ENCODE measurements at regions not wholly inside any gene's neighbourhood (a gene's known extent, or its start where the extent isn't known, plus 50 kb on each side); places are given as distances from the start of the nearest gene placed in this dataset.
A peak's percentile ranks its signal among the peaks of the same experiment; 100 is the strongest.

DNA sequence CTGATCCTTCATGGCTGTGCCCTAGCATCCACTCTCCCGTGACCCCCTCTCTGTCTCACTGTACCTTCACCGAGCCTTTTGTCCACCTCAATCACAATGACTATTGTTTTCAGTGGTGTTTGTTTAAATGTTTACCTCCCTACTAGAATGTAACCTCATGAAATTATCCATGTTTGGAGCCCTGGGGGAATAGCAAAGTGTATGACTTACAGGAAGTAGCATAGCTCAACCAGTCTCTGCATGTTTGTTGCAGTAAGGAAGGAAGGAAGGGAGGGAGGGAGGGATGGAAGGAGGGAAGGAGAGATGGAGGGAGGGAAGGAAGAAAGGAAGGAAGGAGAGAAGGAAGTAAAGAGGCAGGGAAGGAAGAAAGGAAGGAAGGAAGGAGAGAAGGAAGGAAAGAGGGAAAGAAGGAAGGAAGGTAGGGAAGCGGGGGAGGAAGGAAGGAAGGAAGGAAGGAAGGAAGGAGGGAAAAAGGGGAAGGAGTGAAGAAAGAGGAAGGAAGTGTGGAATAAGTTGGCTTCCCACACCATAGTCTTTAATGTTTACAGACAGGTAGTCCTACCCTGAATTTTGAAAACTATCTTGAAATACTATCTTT, 421.4 kb downstream of the COG6 start:
- peaks cover 3% of the 10 kb centered on the region for H3K4me1 Mint-ChIP-seq (ENCODE audit: low read depth)
- peak overlapping the region; percentile 14 for H3K27ac Mint-ChIP-seq
- TF ChIP-seq, protein P1, sequence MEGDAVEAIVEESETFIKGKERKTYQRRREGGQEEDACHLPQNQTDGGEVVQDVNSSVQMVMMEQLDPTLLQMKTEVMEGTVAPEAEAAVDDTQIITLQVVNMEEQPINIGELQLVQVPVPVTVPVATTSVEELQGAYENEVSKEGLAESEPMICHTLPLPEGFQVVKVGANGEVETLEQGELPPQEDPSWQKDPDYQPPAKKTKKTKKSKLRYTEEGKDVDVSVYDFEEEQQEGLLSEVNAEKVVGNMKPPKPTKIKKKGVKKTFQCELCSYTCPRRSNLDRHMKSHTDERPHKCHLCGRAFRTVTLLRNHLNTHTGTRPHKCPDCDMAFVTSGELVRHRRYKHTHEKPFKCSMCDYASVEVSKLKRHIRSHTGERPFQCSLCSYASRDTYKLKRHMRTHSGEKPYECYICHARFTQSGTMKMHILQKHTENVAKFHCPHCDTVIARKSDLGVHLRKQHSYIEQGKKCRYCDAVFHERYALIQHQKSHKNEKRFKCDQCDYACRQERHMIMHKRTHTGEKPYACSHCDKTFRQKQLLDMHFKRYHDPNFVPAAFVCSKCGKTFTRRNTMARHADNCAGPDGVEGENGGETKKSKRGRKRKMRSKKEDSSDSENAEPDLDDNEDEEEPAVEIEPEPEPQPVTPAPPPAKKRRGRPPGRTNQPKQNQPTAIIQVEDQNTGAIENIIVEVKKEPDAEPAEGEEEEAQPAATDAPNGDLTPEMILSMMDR (IDR thresholded peaks at IDR 0.05; ENCODE audit: unreplicated experiment), result no peak
- no peaks in the 10 kb centered on the region for H3K9me3 Mint-ChIP-seq (ENCODE audit: low read depth)
- H3K27me3 Mint-ChIP-seq, result no peaks in the 10 kb centered on the region
- H3K4me3 Mint-ChIP-seq (ENCODE audit: low read depth), result no peak overlapping the region
- H3K36me3 Mint-ChIP-seq (ENCODE audit: insufficient read depth), result no peaks in the 10 kb centered on the region
- no peak for DNase-seq (ENCODE audit: low spot score, unreplicated experiment)

DNA sequence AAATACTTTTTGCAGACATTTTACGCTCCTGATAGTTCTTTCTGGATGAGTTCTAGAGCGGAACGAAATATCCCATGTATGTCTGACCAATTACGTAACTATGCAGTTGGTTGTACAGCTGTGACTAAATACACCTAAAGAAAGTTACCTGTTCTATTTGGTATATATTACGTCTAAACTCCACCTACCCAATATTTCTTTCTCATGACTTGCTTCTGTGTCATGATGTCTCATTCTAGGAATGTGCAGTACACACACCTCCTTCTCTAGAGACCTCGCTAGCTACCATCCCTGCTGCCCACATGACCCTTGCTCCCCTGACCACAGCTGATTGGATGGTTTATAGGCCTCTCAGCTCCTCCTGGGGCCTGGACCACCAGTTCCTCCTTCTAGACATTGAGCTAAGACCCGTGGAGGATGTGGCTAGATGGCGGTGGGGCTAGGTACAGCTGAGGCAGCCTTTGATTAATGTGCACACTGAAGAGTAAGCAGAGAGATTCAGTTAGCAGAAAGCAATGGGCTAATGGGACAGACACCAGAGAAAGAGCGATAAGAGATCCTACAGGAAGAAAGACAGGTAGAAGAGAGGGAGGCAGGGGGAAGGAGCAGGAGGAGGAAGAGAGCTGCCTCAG, 422.1 kb downstream of the COG6 start:
- no peaks in the 10 kb centered on the region for H3K36me3 Mint-ChIP-seq (ENCODE audit: insufficient read depth)
- no peak overlapping the region for H3K27ac Mint-ChIP-seq
- peaks cover 3% of the 10 kb centered on the region for H3K4me1 Mint-ChIP-seq (ENCODE audit: low read depth)
- TF ChIP-seq, protein P1 (IDR thresholded peaks at IDR 0.05; ENCODE audit: unreplicated experiment), result no peak
- no peaks in the 10 kb centered on the region for H3K27me3 Mint-ChIP-seq
- no peak for DNase-seq (ENCODE audit: low spot score, unreplicated experiment)
- H3K9me3 Mint-ChIP-seq (ENCODE audit: low read depth), result no peaks in the 10 kb centered on the region
- H3K4me3 Mint-ChIP-seq (ENCODE audit: low read depth), result no peak overlapping the region

DNA sequence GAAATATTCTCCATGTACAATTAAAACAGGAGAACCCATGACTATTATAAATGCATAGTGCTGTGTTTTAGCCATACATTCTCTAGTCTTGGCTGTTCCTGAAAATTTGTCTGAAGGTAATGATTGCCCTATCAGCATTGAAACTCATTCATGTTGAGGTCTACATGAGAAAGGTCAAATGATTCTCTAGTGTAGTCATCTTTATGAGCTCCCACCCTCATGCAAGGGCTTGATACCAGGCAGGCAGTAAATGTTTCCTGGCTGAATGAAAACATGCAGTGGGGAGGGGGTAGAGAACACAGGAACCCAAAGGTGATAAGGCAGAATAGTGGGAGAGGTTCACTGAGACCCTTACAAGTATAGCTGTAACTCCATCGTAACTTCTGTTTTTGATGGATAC, 424.3 kb downstream of the COG6 start:
- H3K9me3 Mint-ChIP-seq (ENCODE audit: low read depth), result no peaks in the 10 kb centered on the region
- H3K4me3 Mint-ChIP-seq (ENCODE audit: low read depth), result no peak overlapping the region
- H3K27me3 Mint-ChIP-seq, result no peaks in the 10 kb centered on the region
- TF ChIP-seq, protein P1 (IDR thresholded peaks at IDR 0.05; ENCODE audit: unreplicated experiment), result no peak
- no peak overlapping the region for H3K27ac Mint-ChIP-seq
- no peak for DNase-seq (ENCODE audit: low spot score, unreplicated experiment)
- peaks cover 5% of the 10 kb centered on the region for H3K4me1 Mint-ChIP-seq (ENCODE audit: low read depth)
- H3K36me3 Mint-ChIP-seq (ENCODE audit: insufficient read depth), result no peaks in the 10 kb centered on the region

DNA sequence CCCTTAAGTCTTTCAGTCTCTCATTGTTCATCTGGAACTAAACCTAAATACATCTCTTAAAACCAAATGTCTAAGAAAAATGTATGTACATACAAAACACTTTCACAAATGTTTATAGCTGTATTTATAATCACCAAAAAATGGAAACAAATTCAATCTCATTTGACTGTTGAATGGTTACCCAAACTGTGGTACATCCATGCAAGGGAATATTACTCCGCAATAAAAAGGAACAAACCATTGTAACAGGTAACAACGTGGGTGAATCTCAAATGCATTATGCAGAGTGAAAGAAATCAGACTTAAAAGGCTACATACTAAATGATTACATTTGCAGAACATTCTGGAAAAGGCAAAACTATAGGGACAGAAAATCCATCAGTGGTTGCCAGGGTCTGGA, 425.2 kb downstream of the COG6 start:
- no peaks in the 10 kb centered on the region for H3K9me3 Mint-ChIP-seq (ENCODE audit: low read depth)
- no peak overlapping the region for H3K27ac Mint-ChIP-seq
- TF ChIP-seq, protein P1 (IDR thresholded peaks at IDR 0.05; ENCODE audit: unreplicated experiment), result no peak
- peaks cover 14% of the 10 kb centered on the region for H3K4me1 Mint-ChIP-seq (ENCODE audit: low read depth)
- DNase-seq (ENCODE audit: low spot score, unreplicated experiment), result no peak
- no peak overlapping the region for H3K4me3 Mint-ChIP-seq (ENCODE audit: low read depth)
- H3K27me3 Mint-ChIP-seq, result no peaks in the 10 kb centered on the region
- H3K36me3 Mint-ChIP-seq (ENCODE audit: insufficient read depth), result no peaks in the 10 kb centered on the region

DNA sequence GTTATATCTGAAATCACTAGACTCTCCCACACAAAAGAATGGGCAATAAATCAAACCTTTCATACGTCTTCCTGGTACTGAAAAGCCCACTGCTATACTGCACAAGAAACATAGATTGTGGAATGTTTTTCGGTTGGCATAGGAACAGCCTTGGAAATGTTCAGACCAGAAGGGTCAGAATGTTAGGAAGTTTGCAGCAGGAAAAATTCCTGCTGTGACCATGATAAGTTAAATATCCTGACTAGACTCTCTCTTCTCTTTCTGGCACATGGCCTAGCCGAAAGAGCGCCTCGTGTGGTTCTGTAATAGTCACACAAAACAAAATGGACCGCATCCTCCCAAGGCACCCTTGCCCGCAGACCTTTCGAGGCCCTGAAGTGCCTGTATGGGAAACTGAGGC, 427.2 kb downstream of the COG6 start:
- TF ChIP-seq, protein P1 (IDR thresholded peaks at IDR 0.05; ENCODE audit: unreplicated experiment), result no peak
- Mint-ChIP-seq H3K27ac (no peak overlapping the region), H3K36me3 (ENCODE audit: insufficient read depth) (no peaks in the 10 kb centered on the region), H3K4me1 (ENCODE audit: low read depth) (peaks cover 26% of the 10 kb centered on the region), H3K4me3 (ENCODE audit: low read depth) (no peak overlapping the region), H3K27me3 (no peaks in the 10 kb centered on the region), H3K9me3 (ENCODE audit: low read depth) (no peaks in the 10 kb centered on the region)
- no peak for DNase-seq (ENCODE audit: low spot score, unreplicated experiment)
